GM12892 (cell line): ENCODE measurements at regions not wholly inside any gene's neighbourhood (a gene's known extent, or its start where the extent isn't known, plus 50 kb on each side); places are given as distances from the start of the nearest gene placed in this dataset.

Experiments
- POLR2A ChIP-seq: IDR thresholded peaks from 2 replicates; pipeline ENCODE4 v1.6.1; 2011; ENCODE audit warnings: low read depth, low read length, control low read depth
- POLR2AphosphoS5 ChIP-seq: IDR thresholded peaks from 2 replicates; pipeline ENCODE4 v1.6.1; 2011; ENCODE audit warnings: low read depth, low read length, control low read depth
- TAF1 ChIP-seq: IDR thresholded peaks from 2 replicates; pipeline ENCODE4 v1.6.1; 2011; ENCODE audit warnings: low read depth, mild to moderate bottlenecking, control low read depth, low read length, borderline replicate concordance

DNA sequence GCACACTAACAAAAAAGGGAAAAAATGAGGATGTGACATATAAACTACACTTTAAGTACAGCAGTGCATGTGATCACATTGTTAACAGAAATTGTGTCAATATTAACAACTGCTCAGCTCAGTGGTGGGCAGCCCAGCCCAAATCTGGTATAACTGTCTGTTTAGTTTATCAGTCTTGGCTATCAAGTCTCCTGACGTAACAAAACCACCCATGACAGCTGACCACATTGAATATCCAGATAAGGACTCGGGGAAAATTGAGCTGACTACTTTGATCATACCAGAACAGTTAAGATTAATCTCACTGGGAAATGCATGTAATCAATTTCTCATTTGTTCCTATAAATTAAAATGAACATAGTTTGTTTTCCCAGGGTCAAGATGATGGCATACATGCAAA is 396.6 kb downstream of the SNAPC1 start:
- TF ChIP-seq TAF1, result no peak
- TF ChIP-seq POLR2A, result no peak
- no peak for TF ChIP-seq POLR2AphosphoS5
